SK-N-SH treated with all-trans-retinoic acid at 6 μM for 48 hours (cell line): ENCODE measurements at regions not wholly inside any gene's neighbourhood (a gene's known extent, or its start where the extent isn't known, plus 50 kb on each side); places are given as distances from the start of the nearest gene placed in this dataset.

Experiments
- CSDC2 ChIP-seq: fragments of 250-450 bp; sonication (Bioruptor Pico); IDR thresholded peaks from 2 replicates; pipeline ENCODE4 v1.5.0; 2020; ENCODE audit warnings: mild to moderate bottlenecking, moderate library complexity
- ESRRG ChIP-seq: fragments of 250-450 bp; sonication (Bioruptor Pico); IDR thresholded peaks from 2 replicates; pipeline ENCODE4 v1.6.1; 2021; ENCODE audit warnings: mild to moderate bottlenecking
- PATZ1 ChIP-seq: fragments of 250-450 bp; sonication (Bioruptor Pico); IDR thresholded peaks from 2 replicates; pipeline ENCODE4 v1.8.0; 2020; ENCODE audit warnings: mild to moderate bottlenecking, moderate library complexity, borderline replicate concordance
- ZFP30 ChIP-seq: fragments of 450-650 bp; formaldehyde crosslinking; IDR thresholded peaks from 2 replicates; pipeline ENCODE4 v1.5.0; 2022; ENCODE audit warnings: mild to moderate bottlenecking, moderate library complexity
- ZNF8 ChIP-seq: fragments of 450-650 bp; formaldehyde crosslinking; IDR thresholded peaks from 2 replicates; pipeline ENCODE4 v1.5.0; 2020; ENCODE audit warnings: mild to moderate bottlenecking, moderate library complexity

DNA sequence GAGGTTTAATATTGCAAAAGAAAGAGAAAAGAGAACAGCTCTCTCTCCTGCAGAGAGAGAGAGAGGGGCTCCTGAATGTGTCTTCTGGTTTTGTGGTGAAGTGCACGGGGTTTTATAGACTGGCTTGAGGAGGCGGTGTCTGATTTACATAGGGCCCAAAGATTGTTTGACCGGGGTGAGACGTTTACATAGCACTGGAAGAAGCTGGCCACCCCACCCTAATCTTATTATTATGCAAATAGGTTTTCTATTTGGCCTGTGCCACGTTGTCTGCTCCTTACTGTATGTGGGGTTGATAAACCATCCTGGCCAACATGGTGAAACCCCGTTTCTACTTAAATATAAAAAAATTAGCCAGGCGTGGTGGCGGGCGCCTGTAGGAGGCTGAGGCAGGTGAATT, 268.6 kb downstream of the SV2B start:
- TF ChIP-seq PATZ1 (CRISPR knock-in tag) (no peak), ZNF8 (no peak), CSDC2 (CRISPR knock-in tag) (no peak), ZFP30 (no peak), ESRRG (no peak)
